Panc1 (cell line): ENCODE measurements at regions not wholly inside any gene's neighbourhood (a gene's known extent, or its start where the extent isn't known, plus 50 kb on each side); places are given as distances from the start of the nearest gene placed in this dataset.

Source experiments
- ATAC-seq: fragments of 200-7000 bp; cut with Tn5 transposase; 2 replicates; pipeline ENCODE4 v1.9.1; 2020; ENCODE audit warnings: mild to moderate bottlenecking, moderate library complexity
- BruUV-seq: library from RNA; stranded (reverse); fragments of 400-500 nt; replicated peaks from 2 replicates; lab custom pipeline; 2021; lab: Mats Ljungman, UMichigan
- CTCF ChIA-PET: fragments of 300-600 bp; sonication (Branson Sonifier 250); formaldehyde crosslinking; loops from one replicate; lab custom pipeline; 2022; ENCODE audit warnings: antibody characterized with exemption; lab: Charles Lee
- POLR2A ChIA-PET: fragments of 300-600 bp; sonication (Branson Sonifier 250); formaldehyde crosslinking; loops from one replicate; lab custom pipeline; 2022; ENCODE audit warnings: antibody characterized with exemption; lab: Charles Lee
- DNase-seq: peaks from one replicate; pipeline ENCODE4 v3.0.0-alpha.2; 2010; ENCODE audit warnings: low read depth, low spot score
- H3K27ac ChIP-seq: 2 replicates; pipeline ENCODE4 v1.5.1; 2011; ENCODE audit warnings: mild to moderate bottlenecking, low read length, inconsistent platforms
- H3K27me3 ChIP-seq: fragments of 200-500 bp; sonication (Bioruptor generic); 2 replicates; pipeline ENCODE4 v1.6.0; 2014; ENCODE audit warnings: low read length, inconsistent platforms; ENCODE audit not compliant: control insufficient read depth, insufficient read depth
- H3K36me3 ChIP-seq: fragments of 200-500 bp; sonication (Bioruptor generic); 2 replicates; pipeline ENCODE4 v1.5.1; 2014; ENCODE audit warnings: inconsistent platforms, mild to moderate bottlenecking, low read length, moderate library complexity; ENCODE audit not compliant: control insufficient read depth, insufficient read depth
- H3K4me1 ChIP-seq: 2 replicates; pipeline ENCODE4 v1.5.1; 2011; ENCODE audit warnings: inconsistent platforms, mild to moderate bottlenecking, low read length, moderate library complexity; ENCODE audit not compliant: control insufficient read depth, insufficient read depth
- H3K4me3 ChIP-seq, 2 experiments: 2 replicates each; pipeline ENCODE4 v1.5.1; 2011 to 2012; ENCODE audit warnings: low read depth in 2 of 2, low read length in 2 of 2, mild to moderate bottlenecking in 2 of 2, inconsistent platforms in 1 of 2, moderate library complexity in 1 of 2
- H3K9me3 ChIP-seq: fragments of 200-500 bp; sonication (Bioruptor generic); 2 replicates; pipeline ENCODE4 v1.5.1; 2014; ENCODE audit warnings: low read depth, mild to moderate bottlenecking, inconsistent platforms, low read length, moderate library complexity; ENCODE audit not compliant: control insufficient read depth, insufficient read depth
- CTCF ChIP-seq: fragments of 450-650 bp; IDR thresholded peaks from 2 replicates; pipeline ENCODE4 v1.5.1; 2017; ENCODE audit warnings: mild to moderate bottlenecking
- POLR2AphosphoS5 ChIP-seq: IDR thresholded peaks from 2 replicates; pipeline ENCODE4 v1.6.1; 2012; ENCODE audit warnings: mild to moderate bottlenecking, low read depth, low read length, moderate library complexity
- REST ChIP-seq, 2 experiments: IDR thresholded peaks; 2 replicates each; pipeline ENCODE4 v1.6.1; 2011 to 2012; ENCODE audit warnings: low read depth in 2 of 2, control low read depth in 1 of 2, low read length in 1 of 2, mild to moderate bottlenecking in 1 of 2, moderate library complexity in 1 of 2; ENCODE audit not compliant: insufficient read depth in 1 of 2
- SIN3A ChIP-seq: IDR thresholded peaks from 2 replicates; pipeline ENCODE4 v1.6.1; 2012; ENCODE audit warnings: low read depth, mild to moderate bottlenecking, low read length, moderate library complexity, borderline replicate concordance; ENCODE audit not compliant: insufficient read depth
- TCF7L2 ChIP-seq: IDR thresholded peaks from 2 replicates; pipeline ENCODE4 v1.6.1; 2011; ENCODE audit warnings: mild to moderate bottlenecking, low read depth, low read length, inconsistent platforms
- in situ Hi-C: cut with HindIII; loops from 2 replicates; pipeline ENCODE4 v1.10.0; 2016; ENCODE audit warnings: low sequenced_read_pairs, low pct_unique_long_range_greater_than_20kb
- intact Hi-C: fragments of 100-400 bp; cut with micrococcal nuclease; formaldehyde crosslinking; loops from one replicate; pipeline ENCODE4 v1.10.0; 2022; ENCODE audit not compliant: unreplicated experiment

GRCh38 chr10:59008452-59008851 lies 168.0 kb upstream of the PHYHIPL start:
- ChIA-PET POLR2A (interaction anchor here (0.6 kb wide), 1 partner anchor 9 kb away, joined by 19 read pairs; no protein-coding TSS in a partner anchor), CTCF (no interaction called here)
- no peak for ATAC-seq
- no peaks in the 10 kb centered on the region; the same call in 1 of the 2 replicates for H3K9me3 ChIP-seq
- no peak for DNase-seq
- BruUV-seq: no TSS peak
- TF ChIP-seq CTCF: no peak
- no peak for TF ChIP-seq REST (IDR thresholded peaks at IDR 0.05; ENCODE audit: insufficient read depth in 1 of 2, low read depth in 2 of 2, low read length in 1 of 2)
- no peak for TF ChIP-seq POLR2AphosphoS5
- no peak for TF ChIP-seq SIN3A
- TF ChIP-seq TCF7L2: no peak
- in situ Hi-C loops (no loop called here), intact Hi-C loops (no loop called here)
- no peak overlapping the region for H3K27ac ChIP-seq
- no peaks in the 10 kb centered on the region for H3K4me1 ChIP-seq
- H3K27me3 ChIP-seq: no peaks in the 10 kb centered on the region
- no peaks in the 10 kb centered on the region for H3K36me3 ChIP-seq
- H3K4me3 ChIP-seq: no peak overlapping the region

DNA sequence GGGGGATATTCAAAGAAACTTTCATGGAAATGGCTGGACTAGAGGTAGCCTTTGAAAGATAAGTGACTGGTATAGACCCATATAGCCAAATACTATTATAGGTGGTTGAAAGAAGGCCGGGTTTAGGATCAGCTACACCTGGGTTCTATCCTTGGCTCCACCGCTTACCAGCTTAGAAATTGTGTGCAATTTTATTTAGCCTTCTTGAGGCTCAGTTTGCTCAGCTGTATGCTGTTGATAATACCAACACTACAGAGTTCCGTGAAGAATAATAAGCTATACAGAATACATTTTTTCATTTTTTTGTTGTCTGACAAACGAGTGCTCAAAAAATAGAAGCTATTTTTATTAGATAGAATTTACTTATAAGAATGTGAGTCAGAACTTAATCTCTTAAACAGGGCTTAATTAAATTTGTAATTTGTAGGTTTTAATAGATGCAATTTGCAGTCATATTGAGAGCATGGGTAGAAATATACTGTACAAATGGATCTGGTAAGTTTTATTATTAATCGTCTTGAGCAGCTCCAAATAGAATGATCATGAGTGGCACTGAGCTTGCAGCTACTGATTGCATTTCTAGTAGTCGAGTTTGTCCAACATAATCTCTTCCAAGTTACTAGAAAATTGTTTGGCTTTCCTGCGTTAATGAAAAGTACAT lies 164.3 kb upstream of the PHYHIPL start:
- Histone ChIP-seq H3K4me3 (no peak overlapping the region), H3K36me3 (no peaks in the 10 kb centered on the region), H3K27me3 (no peaks in the 10 kb centered on the region), H3K4me1 (no peaks in the 10 kb centered on the region), H3K9me3 (no peaks in the 10 kb centered on the region; the same call in 1 of the 2 replicates), H3K27ac (no peak overlapping the region)
- in situ Hi-C loops: no loop called here
- TF ChIP-seq TCF7L2 (no peak), CTCF (no peak), SIN3A (no peak), POLR2AphosphoS5 (no peak), REST (IDR thresholded peaks at IDR 0.05; ENCODE audit: insufficient read depth in 1 of 2, low read depth in 2 of 2, low read length in 1 of 2) (no peak)
- POLR2A ChIA-PET: interaction anchor here (0.6 kb wide), 1 partner anchor 89 kb away, joined by 6 read pairs; no protein-coding TSS in a partner anchor
- intact Hi-C loops: no loop called here
- ATAC-seq: no peak
- CTCF ChIA-PET: no interaction called here
- DNase-seq: no peak
- BruUV-seq: no TSS peak
